HG03135 (cell line): ENCODE measurements at regions not wholly inside any gene's neighbourhood (a gene's known extent, or its start where the extent isn't known, plus 50 kb on each side); places are given as distances from the start of the nearest gene placed in this dataset.
"Not testable (repeated sequence)": the region's sequence is repeated elsewhere in the genome, so short reads cannot be mapped to it uniquely, and the experiment has no call there.

Source experiments
- ATAC-seq: cut with Tn5 transposase; IDR thresholded peaks from one replicate; pipeline ENCODE4 v1.9.1; 2021; ENCODE audit warnings: mild to moderate bottlenecking, moderate library complexity; ENCODE audit not compliant: unreplicated experiment

- no peak for ATAC-seq
Measured at GRCh38 chr15:81940467-81941451, 105.1 kb downstream of the MEX3B start.

- ATAC-seq = no peak
Measured at GRCh38 chr15:81939604-81940440, 106.0 kb downstream of the MEX3B start.

GRCh38 chr15:81937189-81937588 lies 108.6 kb downstream of the MEX3B start:
- no peak for ATAC-seq

GRCh38 chr15:81930582-81931369 lies 115.0 kb downstream of the MEX3B start:
- ATAC-seq = no peak

GRCh38 chr15:81929557-81929956 lies 116.3 kb downstream of the MEX3B start:
- no peak for ATAC-seq

- ATAC-seq = no peak
Measured at GRCh38 chr15:81926981-81927380, 118.8 kb downstream of the MEX3B start.

GRCh38 chr15:81924729-81925128 lies 121.1 kb downstream of the MEX3B start:
- ATAC-seq = no peak

- no peak for ATAC-seq
Measured at GRCh38 chr15:81923561-81924350, 122.1 kb downstream of the MEX3B start.

- no peak for ATAC-seq
Measured at GRCh38 chr15:81922143-81922542, 123.7 kb downstream of the MEX3B start.

- no peak for ATAC-seq
Measured at GRCh38 chr15:81921163-81921562, 124.7 kb downstream of the MEX3B start.

- ATAC-seq = not testable (repeated sequence)
Measured at GRCh38 chr15:81918767-81919166, 127.1 kb downstream of the MEX3B start.

- ATAC-seq = no peak
Measured at GRCh38 chr15:81916451-81916850, 129.4 kb downstream of the MEX3B start.

GRCh38 chr15:81915990-81916389 lies 129.8 kb downstream of the MEX3B start:
- no peak for ATAC-seq

- no peak for ATAC-seq
Measured at GRCh38 chr15:81914734-81915256, 131.0 kb downstream of the MEX3B start.

- ATAC-seq = no peak
Measured at GRCh38 chr15:81914333-81914732, 131.5 kb downstream of the MEX3B start.

GRCh38 chr15:81911022-81911971 lies 134.5 kb downstream of the MEX3B start:
- ATAC-seq = no peak

GRCh38 chr15:81910355-81911021 lies 135.3 kb downstream of the MEX3B start:
- no peak for ATAC-seq

GRCh38 chr15:81909011-81909358 lies 136.8 kb downstream of the MEX3B start:
- no peak for ATAC-seq
